Neuron (in vitro differentiated cells): ENCODE measurements at regions not wholly inside any gene's neighbourhood (a gene's known extent, or its start where the extent isn't known, plus 50 kb on each side); places are given as distances from the start of the nearest gene placed in this dataset.

Experiments
- H2AFZ ChIP-seq: one replicate; pipeline ENCODE4 v1.6.1; 2013; ENCODE audit warnings: low read depth, mild to moderate bottlenecking, inconsistent platforms, low read length, moderate library complexity
- H3K27me3 ChIP-seq: one replicate; pipeline ENCODE4 v1.6.1; 2013; ENCODE audit warnings: low read length; ENCODE audit not compliant: insufficient read depth
- H3K36me3 ChIP-seq: one replicate; pipeline ENCODE4 v1.6.1; 2013; ENCODE audit warnings: low read length; ENCODE audit not compliant: insufficient read depth
- H3K4me1 ChIP-seq: one replicate; pipeline ENCODE4 v1.6.1; 2013; ENCODE audit warnings: low read length; ENCODE audit not compliant: insufficient read depth
- H3K4me3 ChIP-seq: 2 replicates; pipeline ENCODE4 v1.5.1; 2013; ENCODE audit warnings: mild to moderate bottlenecking, low read length, moderate library complexity
- H3K9me3 ChIP-seq: one replicate; pipeline ENCODE4 v1.6.1; 2013; ENCODE audit warnings: low read length

- H3K9me3 ChIP-seq, result no peaks in the 10 kb centered on the region
- H3K4me3 ChIP-seq, result no peak overlapping the region
- H3K4me1 ChIP-seq, result no peaks in the 10 kb centered on the region
- H2AFZ ChIP-seq, result no peak overlapping the region
- no peaks in the 10 kb centered on the region for H3K36me3 ChIP-seq
- H3K27me3 ChIP-seq, result no peaks in the 10 kb centered on the region
These were observed 203.2 kb upstream of the PPP2R2D start for GRCh38 chr10:131697476-131698128.

GRCh38 chr10:131698232-131698631 is 202.6 kb upstream of the PPP2R2D start:
- no peaks in the 10 kb centered on the region for H3K9me3 ChIP-seq
- H3K27me3 ChIP-seq, result no peaks in the 10 kb centered on the region
- no peak overlapping the region for H2AFZ ChIP-seq
- H3K4me1 ChIP-seq, result no peaks in the 10 kb centered on the region
- no peak overlapping the region for H3K4me3 ChIP-seq
- H3K36me3 ChIP-seq, result no peaks in the 10 kb centered on the region

- Histone ChIP-seq H3K9me3 (no peaks in the 10 kb centered on the region), H3K4me1 (no peaks in the 10 kb centered on the region), H3K4me3 (no peak overlapping the region), H2AFZ (no peak overlapping the region), H3K36me3 (no peaks in the 10 kb centered on the region), H3K27me3 (no peaks in the 10 kb centered on the region)
These were observed 201.8 kb upstream of the PPP2R2D start for GRCh38 chr10:131698986-131699385.

GRCh38 chr10:131700032-131700431 is 200.8 kb upstream of the PPP2R2D start:
- no peaks in the 10 kb centered on the region for H3K27me3 ChIP-seq
- no peaks in the 10 kb centered on the region for H3K9me3 ChIP-seq
- no peak overlapping the region for H3K4me3 ChIP-seq

GRCh38 chr10:131700506-131700905 is 200.3 kb upstream of the PPP2R2D start:
- H3K4me3 ChIP-seq, result no peak overlapping the region
- H3K27me3 ChIP-seq, result no peaks in the 10 kb centered on the region
- H2AFZ ChIP-seq, result no peak overlapping the region
- H3K4me1 ChIP-seq, result no peaks in the 10 kb centered on the region
- H3K36me3 ChIP-seq, result no peaks in the 10 kb centered on the region
- no peaks in the 10 kb centered on the region for H3K9me3 ChIP-seq

More at GRCh38 chr10:131700032-131700431, 200.8 kb upstream of the PPP2R2D start:
- H2AFZ ChIP-seq, result no peak overlapping the region
- no peaks in the 10 kb centered on the region for H3K36me3 ChIP-seq
- H3K4me1 ChIP-seq, result no peaks in the 10 kb centered on the region

- Histone ChIP-seq H3K36me3 (no peaks in the 10 kb centered on the region), H3K4me1 (no peaks in the 10 kb centered on the region), H3K9me3 (no peaks in the 10 kb centered on the region), H2AFZ (no peak overlapping the region), H3K4me3 (no peak overlapping the region), H3K27me3 (no peaks in the 10 kb centered on the region)
These were observed 199.5 kb upstream of the PPP2R2D start for GRCh38 chr10:131701131-131701947.

- H3K9me3 ChIP-seq, result no peaks in the 10 kb centered on the region
- no peaks in the 10 kb centered on the region for H3K27me3 ChIP-seq
- no peaks in the 10 kb centered on the region for H3K36me3 ChIP-seq
- no peaks in the 10 kb centered on the region for H3K4me1 ChIP-seq
- no peak overlapping the region for H3K4me3 ChIP-seq
- no peak overlapping the region for H2AFZ ChIP-seq
These were observed 198.1 kb upstream of the PPP2R2D start for GRCh38 chr10:131702531-131703356.

- Histone ChIP-seq H3K36me3 (no peaks in the 10 kb centered on the region), H3K4me3 (no peak overlapping the region), H3K27me3 (no peaks in the 10 kb centered on the region), H3K9me3 (no peaks in the 10 kb centered on the region), H2AFZ (no peak overlapping the region), H3K4me1 (no peaks in the 10 kb centered on the region)
These were observed 197.3 kb upstream of the PPP2R2D start for GRCh38 chr10:131703541-131703940.

GRCh38 chr10:131703941-131704340 is 196.9 kb upstream of the PPP2R2D start:
- no peaks in the 10 kb centered on the region for H3K9me3 ChIP-seq
- no peaks in the 10 kb centered on the region for H3K27me3 ChIP-seq
- H2AFZ ChIP-seq, result no peak overlapping the region
- no peaks in the 10 kb centered on the region for H3K4me1 ChIP-seq
- H3K36me3 ChIP-seq, result no peaks in the 10 kb centered on the region
- no peak overlapping the region for H3K4me3 ChIP-seq

- H3K27me3 ChIP-seq, result no peaks in the 10 kb centered on the region
- H3K36me3 ChIP-seq, result no peaks in the 10 kb centered on the region
- no peaks in the 10 kb centered on the region for H3K9me3 ChIP-seq
- H3K4me1 ChIP-seq, result no peaks in the 10 kb centered on the region
- H2AFZ ChIP-seq, result no peak overlapping the region
- H3K4me3 ChIP-seq, result no peak overlapping the region
These were observed 194.3 kb upstream of the PPP2R2D start for GRCh38 chr10:131706476-131706875.

GRCh38 chr10:131706952-131707351 is 193.9 kb upstream of the PPP2R2D start:
- no peaks in the 10 kb centered on the region for H3K27me3 ChIP-seq
- H3K36me3 ChIP-seq, result no peaks in the 10 kb centered on the region
- H2AFZ ChIP-seq, result no peak overlapping the region
- no peak overlapping the region for H3K4me3 ChIP-seq
- H3K9me3 ChIP-seq, result no peaks in the 10 kb centered on the region
- no peaks in the 10 kb centered on the region for H3K4me1 ChIP-seq

GRCh38 chr10:131708225-131708880 is 192.5 kb upstream of the PPP2R2D start:
- H3K4me1 ChIP-seq, result no peaks in the 10 kb centered on the region
- no peaks in the 10 kb centered on the region for H3K36me3 ChIP-seq
- H3K27me3 ChIP-seq, result no peaks in the 10 kb centered on the region
- no peaks in the 10 kb centered on the region for H3K9me3 ChIP-seq
- H3K4me3 ChIP-seq, result no peak overlapping the region
- H2AFZ ChIP-seq, result no peak overlapping the region
